GM18907 (cell line): ENCODE measurements at regions not wholly inside any gene's neighbourhood (a gene's known extent, or its start where the extent isn't known, plus 50 kb on each side); places are given as distances from the start of the nearest gene placed in this dataset.

Source experiments
- ATAC-seq: cut with Tn5 transposase; IDR thresholded peaks from one replicate; pipeline ENCODE4 v1.9.1; 2021; ENCODE audit warnings: mild to moderate bottlenecking, moderate library complexity; ENCODE audit not compliant: unreplicated experiment

- no peak for ATAC-seq
These were observed 102.5 kb upstream of the CELF2 start for GRCh38 chr10:10915215-10915614.

DNA sequence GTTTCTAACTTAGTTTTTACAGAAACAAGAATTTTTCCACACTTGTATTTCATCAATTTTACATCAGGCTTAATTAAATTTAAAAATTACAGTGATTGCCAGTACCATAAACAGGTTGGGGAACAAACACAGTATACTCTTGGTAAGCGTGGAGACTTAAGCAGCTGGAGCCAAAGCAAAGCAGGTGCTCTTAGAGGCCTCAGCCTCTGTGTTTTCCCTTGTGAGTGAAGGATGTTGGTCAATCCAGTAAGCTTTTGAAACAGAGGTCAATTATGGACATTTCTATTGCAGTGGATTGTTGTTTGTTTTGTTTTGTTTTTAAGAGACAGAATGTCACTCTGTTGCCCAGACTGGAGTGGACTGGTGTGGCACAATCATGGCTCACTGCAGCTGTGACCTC is 100.6 kb upstream of the CELF2 start:
- ATAC-seq = no peak

GRCh38 chr10:10919976-10920375 is 97.7 kb upstream of the CELF2 start:
- no peak for ATAC-seq

DNA sequence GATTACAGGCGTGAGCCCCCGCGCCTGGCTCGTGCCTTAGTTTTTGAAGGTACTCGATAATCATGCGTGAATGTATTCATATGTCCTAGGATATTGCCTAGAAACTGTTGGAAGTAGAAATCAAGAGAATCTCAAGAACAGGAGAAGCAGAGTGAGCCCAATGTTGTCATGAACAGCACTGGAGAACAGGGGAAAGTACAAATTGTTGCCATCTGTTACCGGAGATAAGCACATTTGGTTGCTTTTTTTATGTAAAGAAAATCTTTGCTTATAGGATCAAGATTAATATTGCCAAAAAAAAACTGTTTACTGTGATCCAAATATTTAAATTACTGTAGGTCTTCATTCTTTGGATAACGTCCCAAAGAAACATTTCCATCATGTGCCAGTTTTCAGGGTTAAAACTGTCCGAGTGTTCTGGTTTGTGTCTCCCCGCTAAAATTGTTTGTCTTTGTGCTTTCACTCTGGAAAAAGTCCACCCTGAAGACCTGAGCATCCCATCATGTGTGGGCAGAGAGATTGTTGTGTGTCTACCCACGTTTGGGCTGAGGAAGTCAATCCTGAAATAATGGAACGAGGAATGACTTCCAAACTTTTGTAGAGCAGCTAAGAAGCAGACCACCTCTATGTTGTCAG is 95.7 kb upstream of the CELF2 start:
- ATAC-seq = no peak

- ATAC-seq = no peak
These were observed 94.5 kb upstream of the CELF2 start for GRCh38 chr10:10923029-10923651.

- ATAC-seq = no peak
These were observed 92.0 kb upstream of the CELF2 start for GRCh38 chr10:10925667-10926066.

DNA sequence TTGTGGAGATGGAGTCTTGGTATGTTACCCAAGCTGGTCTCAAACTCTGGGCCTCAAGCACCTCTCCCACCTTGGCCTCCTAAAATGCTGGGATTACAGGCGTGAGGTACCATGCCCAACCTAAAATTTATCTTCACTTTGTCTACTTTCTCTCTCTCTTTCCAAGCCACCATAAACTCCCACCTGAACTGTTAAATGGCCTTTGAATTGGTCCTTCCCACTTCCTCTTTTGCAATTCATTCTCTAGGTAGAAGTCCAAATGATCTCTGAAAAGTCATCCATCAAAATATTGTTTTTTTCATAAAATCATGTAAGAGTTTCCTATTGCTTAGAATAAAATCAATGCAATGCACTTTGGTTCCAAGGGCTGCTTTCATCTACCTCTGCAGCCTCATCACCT is 90.1 kb upstream of the CELF2 start:
- no peak for ATAC-seq

- no peak for ATAC-seq
These were observed 86.5 kb upstream of the CELF2 start for GRCh38 chr10:10930979-10931743.

- ATAC-seq = no peak
These were observed 82.6 kb upstream of the CELF2 start for GRCh38 chr10:10935032-10935431.

GRCh38 chr10:10938676-10939075 is 79.0 kb upstream of the CELF2 start:
- ATAC-seq = no peak

DNA sequence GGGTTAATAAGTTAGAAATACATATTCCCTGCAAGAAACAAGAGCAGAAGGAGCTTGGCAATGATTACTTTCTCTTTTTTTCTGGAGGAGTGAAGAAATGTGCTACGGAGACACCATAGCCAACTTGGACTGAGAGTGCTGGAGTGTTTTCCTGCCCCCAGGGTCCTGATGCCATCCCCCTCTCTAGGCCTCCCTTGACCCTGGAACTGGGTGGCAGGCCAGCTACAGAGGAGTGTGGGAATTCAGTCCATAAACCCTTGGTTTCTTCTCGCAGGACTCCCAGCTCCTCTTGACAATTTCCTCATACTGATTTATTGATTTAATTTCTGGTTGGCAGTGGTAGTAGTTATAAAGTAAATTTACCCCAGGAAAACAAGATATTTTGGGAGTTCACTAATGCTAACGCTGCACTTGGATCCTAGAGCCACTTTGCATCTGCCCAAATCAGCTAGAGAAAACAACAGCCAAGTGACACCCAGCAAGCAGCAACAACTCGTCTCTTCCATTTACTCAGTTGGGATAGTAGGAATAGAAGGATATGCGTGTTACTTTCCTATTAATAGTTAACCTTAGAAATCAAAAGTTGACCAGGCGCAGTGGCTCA is 76.4 kb upstream of the CELF2 start:
- ATAC-seq = no peak

DNA sequence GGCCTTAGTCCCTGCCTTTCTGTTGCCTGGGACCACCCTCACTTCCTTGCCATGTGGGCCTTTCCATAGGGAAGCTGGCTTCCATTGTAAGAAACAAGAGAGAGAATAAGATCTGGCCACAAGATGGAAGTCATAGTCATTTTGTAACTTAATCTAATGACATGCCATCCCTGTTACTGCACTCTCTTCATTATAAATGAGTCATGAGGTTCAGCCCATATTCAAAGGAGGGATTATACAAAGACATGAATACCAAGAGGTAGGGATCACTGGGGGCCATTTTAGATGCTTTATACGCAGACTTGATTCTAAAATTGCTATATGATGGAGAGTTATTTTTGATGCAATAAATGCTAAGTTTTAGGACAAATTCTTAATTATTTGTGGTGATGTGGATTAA is 75.2 kb upstream of the CELF2 start:
- no peak for ATAC-seq

DNA sequence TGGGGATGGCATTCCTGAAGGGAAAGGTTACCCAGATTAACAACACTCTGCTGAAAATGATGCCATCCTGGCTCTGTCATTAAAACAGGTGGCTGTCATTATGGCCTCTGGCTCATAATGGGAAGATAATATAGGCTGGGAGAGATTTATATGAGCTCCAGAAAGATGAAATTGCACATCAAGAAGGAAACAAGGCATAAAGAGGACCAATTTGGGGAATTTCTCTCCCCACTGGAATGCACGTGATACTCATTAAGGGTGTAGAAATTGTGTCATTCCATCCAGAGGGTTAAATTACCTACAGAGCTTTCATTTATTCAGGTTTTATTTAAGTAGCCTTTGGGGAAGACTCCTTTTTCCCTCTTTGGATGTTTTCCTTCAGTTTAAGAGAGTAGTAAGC is 71.6 kb upstream of the CELF2 start:
- ATAC-seq = no peak

DNA sequence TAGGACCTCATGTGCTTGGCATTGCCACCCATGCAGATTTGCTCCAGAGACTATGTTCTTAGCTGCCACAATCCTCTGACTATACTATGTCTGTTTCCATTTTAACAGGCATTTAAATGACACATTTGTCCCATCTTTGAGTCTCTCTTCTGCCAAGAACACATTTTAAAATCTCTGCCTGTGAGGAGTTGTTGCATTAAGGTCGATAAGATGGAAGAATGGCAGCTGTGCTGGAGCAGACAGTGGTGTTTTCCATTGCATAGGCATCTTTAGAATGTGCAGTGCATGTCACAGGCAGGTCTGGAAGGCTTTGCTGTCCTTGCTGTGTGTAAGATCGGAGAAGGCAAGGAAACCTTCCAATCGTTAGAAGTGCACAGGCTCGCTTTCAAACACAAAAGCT is 70.9 kb upstream of the CELF2 start:
- ATAC-seq = no peak

- no peak for ATAC-seq
These were observed 66.0 kb upstream of the CELF2 start for GRCh38 chr10:10951675-10952074.

GRCh38 chr10:10952800-10953199 is 64.9 kb upstream of the CELF2 start:
- no peak for ATAC-seq

DNA sequence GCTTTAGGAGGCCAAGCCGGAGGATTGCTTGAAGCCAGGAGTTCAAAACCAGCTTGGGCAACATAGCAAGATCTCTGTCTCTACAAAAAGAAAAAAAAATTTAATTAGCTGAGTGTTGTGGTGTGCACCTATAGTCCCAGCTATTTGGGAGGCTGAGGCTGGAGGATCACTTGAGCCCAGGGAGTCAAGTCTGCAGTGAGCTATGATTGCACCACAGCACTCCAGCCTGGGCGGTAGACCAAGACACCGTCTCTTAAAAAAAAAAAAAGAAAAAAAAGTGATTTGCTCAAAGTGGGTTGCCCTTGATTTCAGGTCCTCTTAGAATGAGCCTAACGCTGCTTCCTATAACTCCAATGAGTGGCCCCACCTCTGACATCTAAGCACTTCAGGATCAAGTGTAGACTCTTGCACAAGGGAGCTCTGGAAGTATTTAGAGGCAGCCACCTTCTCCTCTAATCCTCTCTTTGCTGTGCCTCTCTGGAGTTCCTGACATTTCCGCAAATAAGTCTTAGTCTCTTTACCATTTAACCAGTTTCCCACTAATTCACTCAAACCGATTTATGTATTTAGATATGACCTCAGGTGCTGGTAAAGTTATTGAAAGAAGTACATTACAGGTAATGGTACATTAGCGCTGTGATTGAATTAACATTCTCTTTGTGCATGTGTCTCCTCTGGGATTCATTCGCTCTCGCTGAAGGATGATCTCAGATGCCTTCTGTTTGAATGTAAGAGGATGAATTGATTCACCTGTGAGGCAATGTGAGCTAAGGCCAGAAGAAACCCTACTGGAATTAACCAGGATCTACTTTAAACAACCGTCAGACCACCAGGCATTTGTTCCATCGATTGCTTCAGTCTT is 60.8 kb upstream of the CELF2 start:
- ATAC-seq = no peak

DNA sequence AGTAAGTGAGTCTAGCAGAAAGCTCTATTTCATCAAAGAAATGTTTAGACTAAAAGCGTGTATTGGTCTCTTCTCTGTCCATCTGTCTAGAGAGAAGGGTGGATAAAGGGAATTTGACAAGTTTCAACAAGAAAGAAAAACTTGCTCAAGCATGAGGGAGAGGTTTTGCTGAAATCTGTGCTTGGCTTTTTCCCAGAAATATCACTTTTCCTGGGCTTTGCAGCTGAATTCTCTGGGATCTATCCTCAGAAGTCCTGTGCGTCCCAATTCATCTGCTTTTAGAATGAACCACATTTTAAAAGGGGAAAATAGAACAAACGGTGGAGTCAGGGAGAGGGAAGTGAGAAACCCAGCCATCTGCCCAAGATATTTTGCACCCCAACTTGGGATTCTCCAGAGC is 59.6 kb upstream of the CELF2 start:
- no peak for ATAC-seq

DNA sequence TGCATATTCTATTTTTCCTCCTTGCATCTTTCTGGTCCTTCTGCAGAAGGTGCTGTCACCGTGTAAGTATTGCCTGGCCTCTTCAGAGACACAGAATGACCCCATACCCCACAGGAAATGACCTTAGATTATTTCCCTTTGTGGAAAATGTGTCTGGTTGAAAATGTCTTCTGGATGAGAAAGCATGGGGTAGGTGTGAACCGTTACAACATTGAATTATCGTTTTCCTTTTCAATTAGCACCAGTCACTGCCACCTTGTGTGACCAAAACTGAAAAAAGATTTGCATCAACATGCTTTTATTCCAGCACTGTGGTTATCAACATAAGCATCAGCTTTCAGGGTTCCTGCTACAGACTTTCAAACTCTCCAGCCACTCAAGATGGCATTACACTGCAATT is 58.0 kb upstream of the CELF2 start:
- peak; percentile 84 for ATAC-seq

DNA sequence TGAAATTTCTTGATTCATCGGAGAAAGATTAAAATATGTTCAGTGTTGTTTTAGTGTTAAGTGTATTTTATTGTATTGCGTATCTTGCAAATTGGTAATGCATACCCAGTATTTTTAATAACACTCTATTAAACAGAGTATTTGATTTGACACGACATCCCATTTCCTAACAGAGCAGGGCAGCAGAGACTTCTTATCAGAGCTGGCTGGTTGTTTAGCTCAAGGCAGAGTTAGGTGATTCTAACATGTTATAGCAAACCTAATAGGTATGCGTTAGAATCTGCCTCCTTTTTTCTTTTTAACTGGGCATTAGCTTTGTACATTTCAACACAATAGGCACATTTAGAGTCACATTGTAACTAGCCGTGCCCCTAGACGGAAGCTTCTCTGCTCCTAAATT is 57.1 kb upstream of the CELF2 start:
- no peak for ATAC-seq

DNA sequence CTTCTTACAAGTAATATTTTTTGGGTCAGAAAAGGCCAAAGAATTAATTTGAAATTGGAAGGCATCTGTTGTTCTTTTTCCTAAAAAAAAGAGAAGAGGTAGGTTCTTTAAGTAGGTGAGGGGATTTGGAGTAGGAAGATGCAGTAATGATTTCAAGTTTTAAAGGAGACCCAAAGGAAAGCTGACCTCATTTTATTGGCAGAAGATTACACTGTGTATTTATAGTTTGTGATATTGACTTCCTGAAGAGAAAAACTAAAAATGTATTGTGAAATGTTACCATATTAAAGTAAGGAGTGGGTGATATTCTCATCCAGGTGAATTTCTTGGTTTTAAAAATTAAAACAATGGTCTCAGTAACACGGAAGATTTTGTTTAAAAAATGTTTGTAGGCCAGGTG is 56.6 kb upstream of the CELF2 start:
- no peak for ATAC-seq
